Osteocyte (in vitro differentiated cells): ENCODE measurements at regions not wholly inside any gene's neighbourhood (a gene's known extent, or its start where the extent isn't known, plus 50 kb on each side); places are given as distances from the start of the nearest gene placed in this dataset.
A peak's percentile ranks its signal among the peaks of the same experiment; 100 is the strongest.

Experiments used
- DNase-seq: peaks from one replicate; pipeline ENCODE4 v3.0.0; 2021; ENCODE audit warnings: mixed read lengths; ENCODE audit not compliant: unreplicated experiment; ENCODE audit errors: extremely low spot score
- H3K27ac Mint-ChIP-seq: one replicate; pipeline ENCODE4 v1.8.0; 2021; ENCODE audit warnings: mild to moderate bottlenecking, mixed read lengths; ENCODE audit not compliant: unreplicated experiment
- H3K27me3 Mint-ChIP-seq: one replicate; pipeline ENCODE4 v1.8.0; 2021; ENCODE audit warnings: mixed read lengths; ENCODE audit not compliant: unreplicated experiment
- H3K36me3 Mint-ChIP-seq: one replicate; pipeline ENCODE4 v1.8.0; 2021; ENCODE audit warnings: mixed read lengths; ENCODE audit not compliant: unreplicated experiment
- H3K4me1 Mint-ChIP-seq: one replicate; pipeline ENCODE4 v1.8.0; 2021; ENCODE audit warnings: mixed read lengths; ENCODE audit not compliant: unreplicated experiment
- H3K4me3 Mint-ChIP-seq: one replicate; pipeline ENCODE4 v1.8.0; 2021; ENCODE audit warnings: mild to moderate bottlenecking, moderate library complexity, mixed read lengths; ENCODE audit not compliant: unreplicated experiment
- H3K9me3 Mint-ChIP-seq: one replicate; pipeline ENCODE4 v1.8.0; 2021; ENCODE audit warnings: mixed read lengths; ENCODE audit not compliant: unreplicated experiment
- TF ChIP-seq, protein P1 (sequence below): fragments of 200-600 bp; sonication (generic); IDR thresholded peaks from 2 replicates; pipeline ENCODE4 v1.5.0; 2021; ENCODE audit warnings: antibody characterized with exemption, mild to moderate bottlenecking, moderate library complexity

DNA sequence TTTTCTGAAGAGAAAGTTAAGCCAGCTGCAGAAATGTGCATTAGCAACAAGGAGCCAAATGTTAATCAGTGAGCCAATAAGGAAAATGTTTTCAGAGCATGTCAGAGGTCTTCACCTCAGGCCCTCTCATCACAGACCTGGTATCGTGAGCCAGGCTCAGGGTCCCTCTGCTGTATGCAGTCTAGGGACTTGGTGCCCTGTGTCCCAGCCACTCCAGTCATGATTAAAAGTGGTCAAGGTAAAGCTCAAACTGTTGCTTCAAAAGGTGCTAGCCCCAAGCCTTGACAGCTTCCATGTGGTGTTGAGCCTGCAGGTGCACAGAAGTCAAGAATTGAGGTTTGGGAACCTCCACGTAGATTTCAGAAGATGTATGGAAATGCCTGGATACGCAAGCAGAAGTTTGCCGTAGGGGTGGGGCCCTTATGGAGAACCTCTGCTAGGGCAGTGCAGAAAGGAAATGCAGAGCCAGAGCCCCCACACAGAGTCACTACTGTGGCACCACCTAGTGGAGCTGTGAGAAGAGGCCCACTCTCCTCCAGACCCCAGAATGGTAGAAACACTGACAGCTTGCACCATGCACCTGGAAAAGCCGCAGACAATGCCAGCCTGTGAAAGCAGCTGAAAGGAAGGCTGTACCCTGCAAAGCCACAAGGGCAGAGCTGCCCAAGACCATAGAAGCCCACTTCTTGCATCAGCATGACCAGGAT lies 1128.7 kb downstream of the AMY1C start:
- TF ChIP-seq, protein P1, sequence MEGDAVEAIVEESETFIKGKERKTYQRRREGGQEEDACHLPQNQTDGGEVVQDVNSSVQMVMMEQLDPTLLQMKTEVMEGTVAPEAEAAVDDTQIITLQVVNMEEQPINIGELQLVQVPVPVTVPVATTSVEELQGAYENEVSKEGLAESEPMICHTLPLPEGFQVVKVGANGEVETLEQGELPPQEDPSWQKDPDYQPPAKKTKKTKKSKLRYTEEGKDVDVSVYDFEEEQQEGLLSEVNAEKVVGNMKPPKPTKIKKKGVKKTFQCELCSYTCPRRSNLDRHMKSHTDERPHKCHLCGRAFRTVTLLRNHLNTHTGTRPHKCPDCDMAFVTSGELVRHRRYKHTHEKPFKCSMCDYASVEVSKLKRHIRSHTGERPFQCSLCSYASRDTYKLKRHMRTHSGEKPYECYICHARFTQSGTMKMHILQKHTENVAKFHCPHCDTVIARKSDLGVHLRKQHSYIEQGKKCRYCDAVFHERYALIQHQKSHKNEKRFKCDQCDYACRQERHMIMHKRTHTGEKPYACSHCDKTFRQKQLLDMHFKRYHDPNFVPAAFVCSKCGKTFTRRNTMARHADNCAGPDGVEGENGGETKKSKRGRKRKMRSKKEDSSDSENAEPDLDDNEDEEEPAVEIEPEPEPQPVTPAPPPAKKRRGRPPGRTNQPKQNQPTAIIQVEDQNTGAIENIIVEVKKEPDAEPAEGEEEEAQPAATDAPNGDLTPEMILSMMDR, result peak; percentile 15
- peaks cover 3% of the 10 kb centered on the region for H3K27me3 Mint-ChIP-seq
- no peak overlapping the region for H3K27ac Mint-ChIP-seq
- no peaks in the 10 kb centered on the region for H3K36me3 Mint-ChIP-seq
- no peaks in the 10 kb centered on the region for H3K4me1 Mint-ChIP-seq
- DNase-seq, result no peak
- H3K9me3 Mint-ChIP-seq, result no peaks in the 10 kb centered on the region
- no peak overlapping the region for H3K4me3 Mint-ChIP-seq

DNA sequence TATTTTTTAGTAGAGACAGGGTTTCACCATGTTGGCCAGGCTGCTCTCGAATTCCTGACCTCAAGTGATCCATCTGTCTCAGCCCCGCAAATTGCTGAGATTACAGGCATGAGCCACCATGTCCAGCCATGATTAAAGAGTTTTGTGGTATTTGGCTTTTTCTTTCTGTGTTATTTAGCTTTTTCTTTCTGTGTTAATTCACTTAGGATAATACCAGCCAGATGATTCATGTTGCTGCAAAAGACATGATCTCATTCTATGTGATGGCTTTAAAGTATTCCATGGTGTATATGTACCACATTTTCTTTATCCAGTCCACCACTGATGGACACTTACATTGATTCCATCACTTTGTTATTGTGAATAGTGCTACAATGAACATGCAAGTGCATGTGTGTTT lies 1135.2 kb downstream of the AMY1C start:
- Mint-ChIP-seq H3K4me1 (no peaks in the 10 kb centered on the region), H3K9me3 (no peaks in the 10 kb centered on the region), H3K27ac (no peak overlapping the region), H3K36me3 (no peaks in the 10 kb centered on the region), H3K27me3 (peaks cover 9% of the 10 kb centered on the region), H3K4me3 (no peak overlapping the region)
- TF ChIP-seq, protein P1, result no peak
- no peak for DNase-seq

DNA sequence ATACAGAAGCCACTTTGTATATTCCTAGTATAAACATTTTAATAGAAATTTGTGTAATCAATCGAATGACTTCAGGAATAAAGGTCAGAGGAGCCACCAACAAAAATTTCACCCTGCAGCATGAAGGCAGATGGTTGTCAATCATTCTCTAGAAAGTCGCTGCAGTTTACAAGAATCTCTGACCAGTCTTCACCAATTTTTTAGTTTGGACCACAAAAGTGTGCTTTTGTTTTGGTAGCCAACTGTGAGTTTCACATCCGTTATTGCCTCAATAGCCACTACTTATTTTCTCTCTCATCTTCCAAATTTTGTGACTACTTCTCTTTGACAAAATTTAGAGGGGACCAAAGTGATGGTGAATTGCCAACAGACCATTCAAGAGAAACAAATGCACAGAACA lies 1155.6 kb downstream of the AMY1C start:
- H3K27me3 Mint-ChIP-seq, result no peaks in the 10 kb centered on the region
- no peak for DNase-seq
- TF ChIP-seq, protein P1, result no peak
- H3K4me1 Mint-ChIP-seq, result peaks cover 5% of the 10 kb centered on the region
- no peak overlapping the region for H3K4me3 Mint-ChIP-seq
- H3K27ac Mint-ChIP-seq, result no peak overlapping the region
- H3K36me3 Mint-ChIP-seq, result no peaks in the 10 kb centered on the region
- peaks cover 3% of the 10 kb centered on the region for H3K9me3 Mint-ChIP-seq

DNA sequence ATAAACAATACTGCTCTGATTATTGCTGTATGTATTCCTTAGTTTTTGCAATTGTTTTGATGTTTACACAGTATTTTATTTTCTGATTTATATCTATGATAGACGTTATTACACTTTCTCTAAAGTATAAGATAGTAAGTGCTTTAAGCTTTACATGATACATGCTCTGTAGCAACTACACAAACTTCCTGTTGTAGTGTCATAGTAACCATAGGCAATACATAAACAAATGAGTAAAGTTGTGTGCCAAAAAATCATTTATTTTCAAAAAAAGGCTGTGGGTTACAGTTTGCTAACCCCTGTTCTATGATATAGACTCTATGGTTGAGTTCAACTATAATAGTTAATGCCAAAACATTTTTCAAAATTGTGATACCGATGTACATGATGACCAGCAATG lies 1156.4 kb downstream of the AMY1C start:
- H3K27me3 Mint-ChIP-seq, result no peaks in the 10 kb centered on the region
- H3K4me1 Mint-ChIP-seq, result peaks cover 5% of the 10 kb centered on the region
- DNase-seq, result no peak
- H3K9me3 Mint-ChIP-seq, result peaks cover 3% of the 10 kb centered on the region
- H3K27ac Mint-ChIP-seq, result no peak overlapping the region
- no peak overlapping the region for H3K4me3 Mint-ChIP-seq
- TF ChIP-seq, protein P1, result no peak
- no peaks in the 10 kb centered on the region for H3K36me3 Mint-ChIP-seq

DNA sequence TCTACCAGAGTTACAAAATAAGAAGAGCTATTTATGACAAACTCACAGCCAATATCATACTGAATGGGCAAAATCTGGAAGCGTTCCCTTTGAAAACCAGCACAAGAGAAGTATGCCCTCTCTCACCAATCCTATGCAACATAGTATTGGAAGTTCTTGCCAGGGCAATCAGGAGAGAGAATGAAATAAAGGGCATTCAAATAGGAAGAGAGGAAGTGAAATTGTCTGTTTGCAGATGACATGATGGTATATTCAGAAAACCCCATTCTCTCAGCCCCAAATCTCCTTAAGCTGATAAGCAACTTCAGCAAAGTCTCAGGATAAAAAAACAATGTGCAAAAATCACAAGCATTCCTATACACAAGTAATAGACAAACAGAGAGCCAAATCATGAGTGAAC lies 1169.5 kb downstream of the AMY1C start:
- TF ChIP-seq, protein P1, result no peak
- no peaks in the 10 kb centered on the region for H3K36me3 Mint-ChIP-seq
- DNase-seq, result no peak
- no peaks in the 10 kb centered on the region for H3K27me3 Mint-ChIP-seq
- H3K4me1 Mint-ChIP-seq, result peaks cover 13% of the 10 kb centered on the region
- H3K4me3 Mint-ChIP-seq, result no peak overlapping the region
- H3K9me3 Mint-ChIP-seq, result peaks cover 6% of the 10 kb centered on the region
- no peak overlapping the region for H3K27ac Mint-ChIP-seq
